Smooth muscle cell (in vitro differentiated cells): ENCODE measurements at regions not wholly inside any gene's neighbourhood (a gene's known extent, or its start where the extent isn't known, plus 50 kb on each side); places are given as distances from the start of the nearest gene placed in this dataset.

Experiments
- DNase-seq: peaks from one replicate; lab custom pipeline; 2025; ENCODE audit not compliant: unreplicated experiment; lab: John Stamatoyannopoulos, UW
- H2AFZ ChIP-seq: fragments of 200-600 bp; sonication (generic); 2 replicates; pipeline ENCODE4 v1.6.0; 2016; ENCODE audit warnings: antibody characterized with exemption, low read depth, mild to moderate bottlenecking
- H3F3A ChIP-seq: fragments of 200-600 bp; sonication (generic); 2 replicates; pipeline ENCODE4 v1.6.0; 2017; ENCODE audit warnings: antibody characterized with exemption, low read depth
- H3K27ac ChIP-seq: fragments of 200-600 bp; sonication (generic); 2 replicates; pipeline ENCODE4 v1.5.1; 2016; ENCODE audit warnings: low read depth, mild to moderate bottlenecking
- H3K27me3 ChIP-seq: fragments of 200-600 bp; sonication (generic); 2 replicates; pipeline ENCODE4 v1.6.1; 2016; ENCODE audit warnings: low read depth, mild to moderate bottlenecking
- H3K36me3 ChIP-seq: fragments of 200-600 bp; sonication (generic); 2 replicates; pipeline ENCODE4 v1.5.1; 2016; ENCODE audit warnings: low read depth
- H3K4me1 ChIP-seq: fragments of 200-600 bp; sonication (generic); 2 replicates; pipeline ENCODE4 v1.5.1; 2016; ENCODE audit warnings: low read depth
- H3K4me2 ChIP-seq: fragments of 200-600 bp; sonication (generic); 2 replicates; pipeline ENCODE4 v1.6.0; 2016; ENCODE audit warnings: mild to moderate bottlenecking
- H3K4me3 ChIP-seq: fragments of 200-600 bp; sonication (generic); 2 replicates; pipeline ENCODE4 v1.5.1; 2016; ENCODE audit warnings: mild to moderate bottlenecking
- H3K79me2 ChIP-seq: fragments of 200-600 bp; sonication (generic); 2 replicates; pipeline ENCODE4 v1.6.0; 2016; ENCODE audit warnings: low read depth, mild to moderate bottlenecking
- H3K9ac ChIP-seq: fragments of 200-600 bp; sonication (generic); 2 replicates; pipeline ENCODE4 v1.6.0; 2016; ENCODE audit warnings: low read depth
- H3K9me3 ChIP-seq: fragments of 200-600 bp; sonication (generic); replicated peaks from 2 replicates; pipeline ENCODE4 v1.5.1; 2016; ENCODE audit warnings: low read depth
- H4K20me1 ChIP-seq: fragments of 200-600 bp; sonication (generic); 2 replicates; pipeline ENCODE4 v1.6.0; 2016; ENCODE audit warnings: low read depth
- WGBS: methylation state at CpG from one replicate; pipeline ENCODE4 v1.1.7; 2016; ENCODE audit warnings: low lambda C conversion rate; 5-methylcytosine and 5-hydroxymethylcytosine counted together
- TF ChIP-seq, protein P1 (sequence below): fragments of 200-600 bp; sonication (generic); IDR thresholded peaks from 2 replicates; pipeline ENCODE4 v1.5.1; 2017; ENCODE audit warnings: borderline replicate concordance, mild to moderate bottlenecking, antibody characterized with exemption; ENCODE audit not compliant: insufficient read depth, poor library complexity, severe bottlenecking

DNA sequence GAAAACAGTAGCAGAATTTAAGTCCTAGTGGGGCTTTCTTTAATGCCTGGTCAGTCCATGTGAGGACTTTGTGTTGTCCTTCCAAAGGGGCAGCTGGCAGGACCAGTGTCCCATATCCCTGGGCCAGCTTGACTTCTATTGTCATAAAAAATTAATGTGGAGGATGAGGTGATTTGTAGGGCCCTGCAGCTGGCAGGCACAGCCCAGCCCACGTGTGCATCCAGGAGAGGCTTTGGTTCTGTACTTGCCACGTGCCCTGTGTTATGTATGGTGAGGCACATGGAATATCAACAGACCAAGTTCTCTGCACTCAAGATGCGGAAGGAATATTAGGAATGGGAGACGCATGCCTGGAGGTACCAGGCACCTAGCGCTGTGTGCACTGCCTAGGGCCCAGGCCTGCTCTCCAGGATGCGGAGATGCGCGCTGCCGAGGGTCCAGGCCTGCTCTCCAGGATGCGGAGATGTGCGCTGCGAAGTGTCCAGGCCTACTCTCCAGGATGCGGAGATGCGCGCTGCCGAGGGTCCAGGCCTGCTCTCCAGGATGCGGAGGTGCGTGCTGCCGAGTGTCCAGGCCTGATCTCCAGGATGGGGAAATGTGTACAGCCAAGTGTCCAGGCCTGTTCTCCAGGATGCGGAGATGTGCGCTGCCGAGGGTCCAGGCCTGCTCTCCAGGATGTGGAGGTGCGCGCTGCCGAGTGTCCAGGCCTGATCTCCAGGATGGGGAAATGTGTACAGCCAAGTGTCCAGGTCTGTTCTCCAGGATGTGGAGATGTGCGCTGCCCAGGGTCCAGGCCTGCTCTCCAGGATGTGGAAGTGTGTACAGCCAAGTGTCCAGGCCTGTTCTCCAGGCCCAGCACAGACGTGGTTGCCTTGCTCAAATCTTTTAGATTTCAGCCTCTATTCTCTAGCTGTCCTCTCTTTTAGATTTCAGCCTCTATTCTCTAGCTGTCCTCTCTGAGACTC, 183.3 kb upstream of the ROPN1 start:
- peaks cover 12% of the 10 kb centered on the region for H3K79me2 ChIP-seq
- H4K20me1 ChIP-seq = peaks cover 10% of the 10 kb centered on the region
- H3K4me3 ChIP-seq = no peak overlapping the region
- TF ChIP-seq, protein P1, sequence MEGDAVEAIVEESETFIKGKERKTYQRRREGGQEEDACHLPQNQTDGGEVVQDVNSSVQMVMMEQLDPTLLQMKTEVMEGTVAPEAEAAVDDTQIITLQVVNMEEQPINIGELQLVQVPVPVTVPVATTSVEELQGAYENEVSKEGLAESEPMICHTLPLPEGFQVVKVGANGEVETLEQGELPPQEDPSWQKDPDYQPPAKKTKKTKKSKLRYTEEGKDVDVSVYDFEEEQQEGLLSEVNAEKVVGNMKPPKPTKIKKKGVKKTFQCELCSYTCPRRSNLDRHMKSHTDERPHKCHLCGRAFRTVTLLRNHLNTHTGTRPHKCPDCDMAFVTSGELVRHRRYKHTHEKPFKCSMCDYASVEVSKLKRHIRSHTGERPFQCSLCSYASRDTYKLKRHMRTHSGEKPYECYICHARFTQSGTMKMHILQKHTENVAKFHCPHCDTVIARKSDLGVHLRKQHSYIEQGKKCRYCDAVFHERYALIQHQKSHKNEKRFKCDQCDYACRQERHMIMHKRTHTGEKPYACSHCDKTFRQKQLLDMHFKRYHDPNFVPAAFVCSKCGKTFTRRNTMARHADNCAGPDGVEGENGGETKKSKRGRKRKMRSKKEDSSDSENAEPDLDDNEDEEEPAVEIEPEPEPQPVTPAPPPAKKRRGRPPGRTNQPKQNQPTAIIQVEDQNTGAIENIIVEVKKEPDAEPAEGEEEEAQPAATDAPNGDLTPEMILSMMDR = no peak
- 98% methylated on average over 26 of the region's 27 CpGs for WGBS
- no peak overlapping the region for H3K27ac ChIP-seq
- DNase-seq = no peak
- H3K4me2 ChIP-seq = no peak overlapping the region
- H3K9ac ChIP-seq = no peak overlapping the region
- H3K4me1 ChIP-seq = no peaks in the 10 kb centered on the region
- no peaks in the 10 kb centered on the region for H3K9me3 ChIP-seq
- no peaks in the 10 kb centered on the region for H3K36me3 ChIP-seq
- no peaks in the 10 kb centered on the region for H3F3A ChIP-seq
- H3K27me3 ChIP-seq = no peaks in the 10 kb centered on the region
- H2AFZ ChIP-seq = no peak overlapping the region

DNA sequence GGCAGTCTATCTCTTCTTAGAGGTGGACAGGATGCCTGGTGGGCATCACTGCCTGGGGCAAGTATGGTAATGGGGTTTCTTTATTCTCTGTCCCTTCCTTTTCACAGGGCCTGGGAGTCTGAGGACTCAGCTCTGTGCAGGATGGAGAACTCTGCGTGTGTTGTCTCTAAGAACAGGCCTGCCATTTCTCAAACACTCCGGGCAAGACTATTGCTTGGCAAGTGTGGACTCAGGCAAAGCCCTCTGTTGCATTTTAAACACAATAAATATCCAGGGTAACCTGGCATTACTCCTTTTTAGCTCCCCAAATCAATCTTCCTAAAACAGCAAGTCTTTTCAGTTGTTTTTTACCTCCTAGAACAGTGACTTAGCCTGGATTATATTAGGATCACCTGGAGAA, 185.1 kb upstream of the ROPN1 start:
- Histone ChIP-seq H3K36me3 (no peaks in the 10 kb centered on the region), H2AFZ (no peak overlapping the region), H3K9me3 (no peaks in the 10 kb centered on the region), H4K20me1 (peaks cover 8% of the 10 kb centered on the region), H3K79me2 (peaks cover 12% of the 10 kb centered on the region), H3K9ac (no peak overlapping the region), H3K4me1 (no peaks in the 10 kb centered on the region), H3F3A (no peaks in the 10 kb centered on the region), H3K4me2 (no peak overlapping the region), H3K27me3 (no peaks in the 10 kb centered on the region), H3K27ac (no peak overlapping the region), H3K4me3 (no peak overlapping the region)
- WGBS = 76% methylated on average over 2 of the region's 2 CpGs
- DNase-seq = no peak
- TF ChIP-seq, protein P1 = no peak

- 98% methylated on average over 3 of the region's 3 CpGs for WGBS
- Histone ChIP-seq H3K27ac (no peak overlapping the region), H3K9me3 (no peaks in the 10 kb centered on the region), H3K9ac (no peak overlapping the region), H3K4me3 (no peak overlapping the region), H4K20me1 (peaks cover 8% of the 10 kb centered on the region), H3K4me2 (no peak overlapping the region), H3K4me1 (no peaks in the 10 kb centered on the region), H2AFZ (no peak overlapping the region), H3F3A (no peaks in the 10 kb centered on the region), H3K36me3 (no peaks in the 10 kb centered on the region), H3K79me2 (peaks cover 12% of the 10 kb centered on the region), H3K27me3 (no peaks in the 10 kb centered on the region)
- no peak for DNase-seq
- TF ChIP-seq, protein P1 = no peak
Measured at GRCh38 chr3:124178531-124178930, 186.6 kb upstream of the ROPN1 start.
